Stimulated activated memory B cell treated with anti-CD40 and anti-IgM and Interleukin-4, amounts not matched to agents 10 μg/mL and 1 μg/mL and 100 μg/mL, for 72 hours (primary cell): ENCODE measurements at regions not wholly inside any gene's neighbourhood (a gene's known extent, or its start where the extent isn't known, plus 50 kb on each side); places are given as distances from the start of the nearest gene placed in this dataset.

Experiments
- ATAC-seq: fragments of 150-1000 bp; cut with Tn5 transposase; 2 replicates; pipeline ENCODE4 v1.10.0; 2021
- H3K27ac Mint-ChIP-seq: one replicate; pipeline ENCODE4 v1.8.0; 2022; ENCODE audit warnings: mild to moderate bottlenecking, mixed read lengths
- H3K27me3 Mint-ChIP-seq: one replicate; pipeline ENCODE4 v1.8.0; 2022; ENCODE audit warnings: mixed read lengths
- H3K36me3 Mint-ChIP-seq: one replicate; pipeline ENCODE4 v1.8.0; 2022; ENCODE audit warnings: mixed read lengths
- H3K4me1 Mint-ChIP-seq: one replicate; pipeline ENCODE4 v1.8.0; 2022; ENCODE audit warnings: mixed read lengths
- H3K4me3 Mint-ChIP-seq: one replicate; pipeline ENCODE4 v1.8.0; 2022; ENCODE audit warnings: mild to moderate bottlenecking, moderate library complexity, mixed read lengths
- H3K9me3 Mint-ChIP-seq: one replicate; pipeline ENCODE4 v1.8.0; 2022; ENCODE audit warnings: mixed read lengths

DNA sequence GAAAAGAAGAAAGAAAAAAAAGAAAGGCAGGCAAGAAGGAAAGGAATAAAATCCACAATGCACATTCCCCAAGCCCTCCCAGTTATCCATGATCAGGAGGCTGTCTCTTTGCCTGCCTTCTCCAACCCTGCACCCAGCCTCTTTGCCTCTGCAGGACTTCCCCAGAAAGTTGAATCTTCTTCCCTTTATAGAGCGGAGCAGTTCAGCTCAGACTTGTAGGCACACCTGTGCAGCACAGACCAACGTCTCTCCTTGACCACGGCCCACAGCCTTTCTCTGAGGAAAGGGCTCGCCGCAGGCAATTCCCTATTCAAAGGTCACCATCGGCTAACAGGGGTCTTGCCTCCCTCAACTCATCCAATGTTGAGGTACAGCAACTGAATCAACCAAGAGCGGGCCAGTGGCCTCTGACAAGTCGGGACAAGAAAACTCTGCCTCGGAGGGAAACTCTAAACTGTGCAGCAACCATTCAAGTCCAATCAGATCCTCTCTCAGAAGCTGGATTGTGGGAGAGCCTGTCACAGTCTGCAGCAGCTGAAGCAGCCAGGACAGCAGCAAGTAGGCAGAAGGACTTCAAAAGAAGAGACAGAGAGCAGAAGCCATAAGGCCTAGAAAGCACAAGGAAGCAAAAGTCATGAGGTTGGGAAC lies 529.2 kb upstream of the JARID2 start:
- Mint-ChIP-seq H3K27ac (peak overlapping the region; percentile 79), H3K27me3 (no peaks in the 10 kb centered on the region), H3K9me3 (peaks cover 5% of the 10 kb centered on the region), H3K4me1 (peaks cover 62% of the 10 kb centered on the region), H3K36me3 (no peaks in the 10 kb centered on the region), H3K4me3 (no peak overlapping the region)
- ATAC-seq, result no peak

DNA sequence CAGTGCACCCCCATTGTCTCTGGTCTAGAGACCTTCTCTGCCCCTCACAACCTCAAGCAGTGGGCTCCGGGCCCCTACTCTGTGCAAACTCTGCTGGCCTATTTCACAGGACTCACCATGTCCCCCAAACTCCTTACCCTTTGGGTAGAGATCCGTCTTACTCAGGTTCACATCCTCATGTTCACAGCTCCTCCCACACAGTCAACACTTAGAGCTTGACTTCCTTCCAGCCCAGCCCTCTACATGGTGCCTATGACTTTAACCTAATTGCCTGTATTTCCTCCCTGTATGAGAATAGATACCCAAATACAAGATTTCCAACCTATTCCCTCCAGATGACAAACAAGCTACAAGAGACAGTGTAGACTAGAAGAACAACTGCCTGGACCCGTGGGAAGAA lies 528.6 kb upstream of the JARID2 start:
- peak overlapping the region; percentile 1 for H3K4me3 Mint-ChIP-seq
- no peaks in the 10 kb centered on the region for H3K36me3 Mint-ChIP-seq
- H3K9me3 Mint-ChIP-seq, result peaks cover 5% of the 10 kb centered on the region
- peaks cover 65% of the 10 kb centered on the region for H3K4me1 Mint-ChIP-seq
- peak; percentile 64 for ATAC-seq
- H3K27ac Mint-ChIP-seq, result peak overlapping the region; percentile 79
- H3K27me3 Mint-ChIP-seq, result no peaks in the 10 kb centered on the region

DNA sequence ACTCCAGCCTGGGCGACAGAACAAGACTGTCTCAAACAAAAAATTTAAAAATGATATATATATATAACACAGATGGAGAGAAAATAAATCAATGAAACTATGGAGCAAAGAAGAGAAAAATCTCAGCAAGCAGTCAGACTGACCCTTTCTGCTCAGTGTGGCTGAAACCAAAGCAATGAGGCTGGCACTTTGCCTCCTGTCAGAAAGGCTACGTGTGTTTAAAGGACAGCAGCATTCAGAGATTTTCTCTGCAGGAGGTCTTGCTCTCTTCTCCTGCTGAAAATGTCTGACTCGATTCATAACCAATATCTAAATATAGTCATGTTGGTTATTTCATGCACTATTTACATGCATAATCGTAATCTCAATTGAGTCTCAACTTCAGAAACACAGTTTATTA lies 527.0 kb upstream of the JARID2 start:
- no peaks in the 10 kb centered on the region for H3K27me3 Mint-ChIP-seq
- peaks cover 75% of the 10 kb centered on the region for H3K4me1 Mint-ChIP-seq
- peaks cover 9% of the 10 kb centered on the region for H3K9me3 Mint-ChIP-seq
- peak overlapping the region; percentile 79 for H3K27ac Mint-ChIP-seq
- H3K36me3 Mint-ChIP-seq, result peaks cover 5% of the 10 kb centered on the region
- no peak overlapping the region for H3K4me3 Mint-ChIP-seq
- ATAC-seq, result no peak

DNA sequence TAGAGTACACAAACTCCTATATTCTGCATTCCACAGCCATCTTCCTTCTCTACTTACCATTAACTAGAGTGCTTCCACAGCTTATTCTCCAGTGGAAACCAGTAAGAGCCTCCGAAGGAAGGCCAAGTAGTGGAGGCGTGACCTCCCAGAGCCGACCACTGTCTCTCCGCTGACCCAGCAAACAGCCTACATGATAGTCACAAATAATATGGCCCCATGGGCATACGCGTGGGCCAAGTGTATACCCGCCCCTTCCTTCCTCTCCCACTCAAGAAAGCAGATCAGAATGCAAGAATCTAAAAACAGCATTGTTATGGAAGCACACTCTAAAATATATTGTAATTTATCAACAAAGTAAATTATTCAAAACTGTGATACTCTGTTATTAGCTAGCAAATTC lies 526.6 kb upstream of the JARID2 start:
- ATAC-seq, result peak; percentile 52
- no peaks in the 10 kb centered on the region for H3K27me3 Mint-ChIP-seq
- peaks cover 75% of the 10 kb centered on the region for H3K4me1 Mint-ChIP-seq
- H3K36me3 Mint-ChIP-seq, result peaks cover 5% of the 10 kb centered on the region
- peak overlapping the region; percentile 63 for H3K4me3 Mint-ChIP-seq
- H3K9me3 Mint-ChIP-seq, result peaks cover 9% of the 10 kb centered on the region
- H3K27ac Mint-ChIP-seq, result peak overlapping the region; percentile 79

DNA sequence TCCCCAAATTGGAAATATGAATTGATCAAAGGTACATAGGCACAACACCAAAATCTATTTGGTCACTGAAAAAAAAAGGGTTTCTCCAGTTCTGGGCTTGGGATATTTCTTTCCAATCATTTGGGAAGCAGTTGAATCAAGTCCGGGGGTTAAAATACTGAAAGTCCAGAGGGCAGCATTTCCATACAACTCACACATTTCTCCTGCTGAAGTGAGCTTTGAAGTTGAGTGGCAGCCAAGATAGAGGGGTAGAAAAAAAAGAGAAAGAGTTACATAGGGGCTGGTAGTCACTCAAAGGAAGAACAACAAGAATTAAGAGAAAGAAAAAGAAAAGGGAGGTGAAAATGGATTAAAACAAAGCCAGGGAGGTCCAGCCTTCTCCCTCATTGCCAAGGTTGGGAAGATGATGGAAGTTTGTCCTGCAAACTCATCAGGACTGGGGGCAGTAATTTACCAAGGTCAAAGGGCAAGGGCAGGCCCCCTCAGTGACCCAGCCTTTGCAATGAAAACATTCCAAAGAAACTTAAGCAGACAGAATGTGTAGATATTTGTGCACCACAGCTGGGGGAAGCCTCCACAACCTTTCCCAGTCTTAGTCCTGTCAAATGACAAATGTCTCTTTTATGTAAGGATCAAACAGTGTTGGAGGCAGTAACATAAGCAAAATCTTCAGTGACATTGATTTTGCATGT lies 525.3 kb upstream of the JARID2 start:
- Mint-ChIP-seq H3K4me1 (peaks cover 68% of the 10 kb centered on the region), H3K4me3 (no peak overlapping the region), H3K27ac (peak overlapping the region; percentile 81), H3K9me3 (peaks cover 9% of the 10 kb centered on the region), H3K27me3 (no peaks in the 10 kb centered on the region), H3K36me3 (peaks cover 5% of the 10 kb centered on the region)
- ATAC-seq, result no peak

DNA sequence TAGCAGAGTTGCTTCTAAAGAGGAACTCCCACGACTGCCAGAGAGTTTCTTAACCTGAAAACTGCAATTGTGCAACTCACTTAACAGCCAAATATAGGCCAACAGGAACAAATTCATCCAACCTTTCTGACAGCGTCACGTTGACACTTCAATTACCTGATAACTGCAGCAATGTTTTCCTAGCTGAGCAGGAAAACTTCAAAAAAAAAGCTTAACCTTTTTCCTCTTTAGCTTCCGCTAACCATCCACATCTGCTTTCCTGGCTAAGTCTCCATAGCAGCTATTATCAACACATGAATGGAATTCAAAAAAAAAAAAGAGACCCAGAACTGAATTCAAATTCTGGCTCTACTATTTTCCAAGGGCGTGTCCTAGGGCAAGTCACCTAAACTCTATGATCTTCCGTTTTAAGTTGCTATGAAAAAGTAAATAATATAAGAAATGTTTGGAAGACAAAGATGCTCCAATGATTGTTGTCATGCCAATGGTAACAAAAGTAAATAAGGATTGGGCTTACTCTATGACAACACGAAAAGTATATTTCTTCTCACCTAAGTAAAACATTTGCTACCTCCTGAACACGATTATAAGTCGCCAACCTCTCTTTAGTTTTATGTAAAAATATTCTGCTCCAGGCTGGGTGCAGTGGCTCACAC lies 524.6 kb upstream of the JARID2 start:
- no peak overlapping the region for H3K4me3 Mint-ChIP-seq
- H3K9me3 Mint-ChIP-seq, result peaks cover 9% of the 10 kb centered on the region

DNA sequence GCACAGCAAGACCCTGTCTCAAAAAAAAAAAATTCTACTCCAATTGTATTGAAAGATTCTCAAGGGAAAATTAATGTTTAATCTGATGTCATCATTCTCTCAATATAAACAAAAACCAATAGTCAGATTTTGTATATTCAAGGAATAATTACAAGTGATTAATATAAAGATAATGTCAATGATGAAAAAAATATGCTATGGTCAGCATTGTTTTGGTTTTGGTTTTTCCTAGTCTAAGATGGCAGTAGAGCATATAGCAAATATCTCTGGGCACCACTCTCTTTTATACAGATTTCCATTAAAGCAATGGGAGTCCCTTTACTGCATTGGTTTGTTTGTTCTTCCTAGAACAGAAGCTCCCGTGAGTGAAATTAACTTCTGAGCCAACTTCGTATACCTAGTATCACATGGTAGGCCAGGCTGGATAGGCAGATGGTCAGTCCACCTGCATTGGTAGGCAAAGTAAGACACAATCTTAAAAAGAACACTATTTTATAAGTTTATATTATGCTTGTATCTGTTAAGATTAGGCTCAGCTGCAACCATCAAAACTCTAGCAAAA lies 523.8 kb upstream of the JARID2 start:
- no peak overlapping the region for H3K4me3 Mint-ChIP-seq
- no peaks in the 10 kb centered on the region for H3K27me3 Mint-ChIP-seq
- peak overlapping the region; percentile 81 for H3K27ac Mint-ChIP-seq
- peaks cover 5% of the 10 kb centered on the region for H3K36me3 Mint-ChIP-seq
- H3K9me3 Mint-ChIP-seq, result peaks cover 9% of the 10 kb centered on the region
- H3K4me1 Mint-ChIP-seq, result peaks cover 53% of the 10 kb centered on the region
- ATAC-seq, result no peak

More for the DNA sequence above, 524.6 kb upstream of the JARID2 start:
- peak; percentile 65 for ATAC-seq
- H3K27ac Mint-ChIP-seq, result peak overlapping the region; percentile 81
- H3K4me1 Mint-ChIP-seq, result peaks cover 62% of the 10 kb centered on the region
- no peaks in the 10 kb centered on the region for H3K27me3 Mint-ChIP-seq
- peaks cover 5% of the 10 kb centered on the region for H3K36me3 Mint-ChIP-seq

DNA sequence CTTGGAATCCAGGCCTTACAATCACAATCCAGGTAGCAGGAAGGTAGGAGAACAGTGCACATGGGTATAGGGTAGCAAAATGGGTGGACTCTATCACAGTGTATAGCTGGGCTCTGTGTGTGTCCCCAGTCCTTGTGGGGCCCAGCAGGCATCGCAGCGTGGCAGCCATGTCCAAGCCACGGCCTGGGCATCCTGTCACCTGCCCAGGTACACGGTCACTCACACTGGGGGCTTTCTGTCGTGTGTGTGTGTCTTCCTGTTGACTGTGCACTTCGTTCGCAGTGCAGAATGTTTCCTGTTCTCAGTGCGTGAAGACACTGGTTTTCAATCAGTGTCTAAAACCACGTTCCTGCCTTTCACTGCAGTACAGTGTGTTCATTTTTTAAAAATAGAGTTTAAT lies 523.2 kb upstream of the JARID2 start:
- ATAC-seq, result peak; percentile 76
- Mint-ChIP-seq H3K27ac (peak overlapping the region; percentile 81), H3K36me3 (peaks cover 5% of the 10 kb centered on the region), H3K9me3 (peaks cover 4% of the 10 kb centered on the region), H3K4me3 (peak overlapping the region; percentile 5), H3K27me3 (no peaks in the 10 kb centered on the region), H3K4me1 (peaks cover 50% of the 10 kb centered on the region)

DNA sequence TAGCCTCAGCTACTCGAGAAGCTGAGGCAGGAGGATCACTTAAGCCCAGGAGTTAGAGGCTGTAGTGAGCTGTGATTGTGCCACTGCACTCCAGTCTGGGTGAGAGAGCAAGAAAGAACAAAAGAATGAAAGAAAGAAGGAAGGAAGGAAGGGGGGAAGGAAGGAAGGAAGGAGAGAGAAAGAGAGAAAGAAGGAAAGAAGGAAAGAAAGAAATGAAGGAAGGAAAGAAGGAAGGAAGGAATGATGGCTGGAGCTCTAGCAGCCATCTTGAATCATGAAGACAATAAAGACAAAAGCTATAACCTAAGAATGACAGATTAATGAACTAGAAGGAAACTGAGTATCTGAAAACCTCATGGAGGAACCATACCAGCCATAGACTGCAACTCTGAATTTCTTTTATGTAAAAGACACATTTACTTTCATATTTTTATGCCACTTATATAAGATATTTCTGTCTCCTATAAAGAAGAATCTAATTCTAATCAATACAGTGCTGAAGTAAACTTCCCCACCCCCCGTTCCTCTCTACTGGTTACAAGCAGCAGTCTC lies 522.3 kb upstream of the JARID2 start:
- no peak for ATAC-seq
- Mint-ChIP-seq H3K9me3 (peaks cover 4% of the 10 kb centered on the region), H3K4me1 (peaks cover 57% of the 10 kb centered on the region), H3K36me3 (peaks cover 5% of the 10 kb centered on the region), H3K27ac (peak overlapping the region; percentile 81), H3K4me3 (no peak overlapping the region), H3K27me3 (no peaks in the 10 kb centered on the region)

DNA sequence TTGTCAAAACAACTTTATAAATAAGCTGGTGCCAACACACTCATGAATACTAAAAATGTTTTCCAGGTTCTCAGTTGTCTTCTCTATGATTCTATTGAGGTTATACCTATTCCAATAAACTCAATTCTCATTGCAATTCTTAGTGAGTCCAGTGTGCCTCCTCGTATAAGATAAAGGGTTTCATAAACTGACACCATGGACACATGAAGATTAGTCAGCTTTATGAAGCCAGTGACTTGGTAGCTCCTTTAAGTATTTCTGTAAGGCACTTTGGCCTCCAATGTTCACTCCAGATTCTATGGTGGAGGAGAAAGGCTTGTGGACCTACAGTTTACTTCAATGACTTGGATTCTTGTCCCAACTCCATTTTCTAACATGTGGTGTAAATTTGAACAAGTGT lies 521.3 kb upstream of the JARID2 start:
- ATAC-seq, result no peak
- no peak overlapping the region for H3K4me3 Mint-ChIP-seq
- peaks cover 5% of the 10 kb centered on the region for H3K36me3 Mint-ChIP-seq
- peaks cover 60% of the 10 kb centered on the region for H3K4me1 Mint-ChIP-seq
- H3K27me3 Mint-ChIP-seq, result no peaks in the 10 kb centered on the region
- peaks cover 4% of the 10 kb centered on the region for H3K9me3 Mint-ChIP-seq
- H3K27ac Mint-ChIP-seq, result peak overlapping the region; percentile 81

DNA sequence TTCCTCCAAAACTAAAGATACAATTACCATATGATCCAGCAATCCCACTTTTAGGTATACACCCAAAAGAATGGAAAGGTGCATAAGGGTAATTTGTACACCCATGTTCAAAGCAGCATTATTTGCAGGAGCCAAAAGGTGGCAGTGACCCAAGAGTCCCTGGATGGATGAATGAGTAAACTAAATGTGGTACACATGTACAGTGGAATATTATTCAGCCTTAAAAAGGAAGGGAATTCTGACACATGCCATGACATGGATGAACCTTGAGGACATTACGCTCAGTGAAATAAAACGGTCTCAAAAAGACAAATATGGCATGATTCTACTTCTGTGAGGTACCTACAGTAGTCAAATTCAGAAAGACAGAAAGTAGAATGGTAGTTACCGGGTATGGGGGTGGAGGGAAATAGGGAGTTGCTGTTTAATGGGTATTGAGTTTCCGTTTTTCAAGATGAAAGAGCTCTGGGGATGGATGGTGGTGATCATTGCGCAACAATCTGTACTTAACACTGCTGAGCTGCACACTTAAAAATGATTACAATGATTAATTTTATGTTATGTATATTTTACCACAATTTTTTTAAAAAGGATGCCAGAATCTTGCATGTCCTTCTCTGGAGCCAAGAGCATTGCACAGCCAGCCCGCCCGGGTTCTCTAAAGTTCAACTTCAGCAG lies 518.9 kb upstream of the JARID2 start:
- Mint-ChIP-seq H3K9me3 (peaks cover 4% of the 10 kb centered on the region), H3K4me1 (peaks cover 62% of the 10 kb centered on the region), H3K4me3 (no peak overlapping the region), H3K27me3 (no peaks in the 10 kb centered on the region), H3K27ac (peak overlapping the region; percentile 95), H3K36me3 (peaks cover 5% of the 10 kb centered on the region)
- no peak for ATAC-seq

DNA sequence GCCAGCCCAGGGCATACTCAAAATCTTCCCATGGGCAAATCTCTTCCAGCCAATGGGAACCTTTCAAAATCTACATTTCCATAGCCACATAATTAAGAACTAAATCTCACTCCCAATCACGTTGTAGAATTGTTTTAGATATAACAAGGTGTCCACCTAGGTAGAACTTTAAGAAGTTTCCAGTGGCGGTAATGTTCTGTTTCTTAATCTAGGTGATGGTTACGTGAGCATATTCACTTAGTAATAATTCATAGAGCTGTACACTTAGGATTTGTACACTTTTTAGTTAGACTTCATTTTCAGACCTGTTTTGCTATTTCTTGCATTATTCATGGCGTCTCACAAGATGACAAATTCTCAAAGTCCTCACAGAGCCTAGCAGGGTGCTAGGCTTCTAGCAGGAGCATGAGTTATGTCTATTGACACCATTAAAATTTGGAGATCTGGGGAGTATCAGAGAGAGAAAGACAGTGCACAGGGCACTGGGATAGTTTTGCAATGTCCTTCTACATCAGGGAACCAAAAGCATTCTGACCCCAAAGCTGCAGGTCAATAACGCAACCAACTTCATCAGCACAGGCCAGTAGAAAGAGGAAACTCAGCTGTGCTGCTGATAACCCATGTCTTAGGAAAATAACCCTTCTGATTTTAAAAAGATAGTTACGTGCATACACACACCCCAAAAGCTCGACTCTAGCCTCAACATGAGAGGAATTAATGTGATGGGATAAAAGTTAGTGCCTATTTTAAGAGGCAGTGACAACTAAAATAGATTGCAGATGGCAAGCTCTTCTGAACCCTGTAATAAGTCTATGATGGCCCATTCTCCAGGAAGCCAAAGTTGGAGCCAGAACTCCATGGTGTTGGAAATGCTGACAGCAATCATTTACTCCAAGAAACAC lies 518.1 kb upstream of the JARID2 start:
- no peak overlapping the region for H3K4me3 Mint-ChIP-seq

DNA sequence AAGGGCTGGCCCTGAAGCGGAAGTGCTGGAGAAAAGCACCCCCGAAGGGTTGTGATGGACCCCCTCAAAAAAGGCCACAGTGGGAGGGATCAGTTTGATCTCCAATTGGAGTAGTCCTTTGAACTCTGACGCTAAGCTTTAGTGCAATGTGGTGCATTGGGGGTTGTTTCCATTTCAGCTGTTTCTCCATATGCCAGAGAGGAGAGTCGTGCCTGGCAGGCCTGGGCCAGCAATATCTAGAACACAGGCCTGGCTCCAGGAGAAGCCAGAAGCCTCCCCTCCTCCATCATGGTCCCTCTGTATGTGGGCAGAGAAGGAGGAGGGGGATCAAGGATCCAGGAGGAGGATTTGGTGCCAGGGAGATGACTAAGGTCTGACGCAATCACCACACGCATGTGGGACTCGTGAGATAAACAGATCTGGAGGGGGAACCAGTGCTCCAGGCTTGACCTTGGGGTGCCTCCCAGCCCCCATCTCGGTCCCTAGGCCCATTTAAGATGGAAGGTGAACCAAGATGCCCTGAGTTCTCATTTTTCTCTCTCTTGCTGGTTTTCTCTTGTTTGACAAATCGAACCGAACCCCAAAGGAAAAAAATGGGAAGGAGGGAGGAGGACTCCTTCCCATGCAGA lies 517.4 kb upstream of the JARID2 start:
- Mint-ChIP-seq H3K27ac (peak overlapping the region; percentile 95), H3K36me3 (peaks cover 2% of the 10 kb centered on the region), H3K4me1 (peaks cover 64% of the 10 kb centered on the region), H3K4me3 (peak overlapping the region; percentile 78), H3K9me3 (peaks cover 1% of the 10 kb centered on the region), H3K27me3 (no peaks in the 10 kb centered on the region)
- ATAC-seq, result no peak

More for the DNA sequence above, 518.1 kb upstream of the JARID2 start:
- no peaks in the 10 kb centered on the region for H3K27me3 Mint-ChIP-seq
- peaks cover 5% of the 10 kb centered on the region for H3K36me3 Mint-ChIP-seq
- peaks cover 4% of the 10 kb centered on the region for H3K9me3 Mint-ChIP-seq
- no peak for ATAC-seq
- peaks cover 64% of the 10 kb centered on the region for H3K4me1 Mint-ChIP-seq
- peak overlapping the region; percentile 95 for H3K27ac Mint-ChIP-seq
